GM23338 (cell line): ENCODE measurements at regions not wholly inside any gene's neighbourhood (a gene's known extent, or its start where the extent isn't known, plus 50 kb on each side); places are given as distances from the start of the nearest gene placed in this dataset.

Experiments
- ATAC-seq: fragments of 200-7000 bp; cut with Tn5 transposase; 3 replicates; pipeline ENCODE4 v1.9.1; 2020
- DNase-seq: peaks from one replicate; pipeline ENCODE4 v3.0.0-alpha.2; 2015; ENCODE audit warnings: low spot score
- H2AFZ ChIP-seq: fragments of 200-600 bp; sonication (generic); 2 replicates; pipeline ENCODE4 v1.8.0; 2016; ENCODE audit warnings: antibody characterized with exemption, mild to moderate bottlenecking, moderate library complexity
- H3F3A ChIP-seq: fragments of 200-600 bp; sonication (generic); replicated peaks from 2 replicates; pipeline ENCODE4 v1.8.0; 2017; ENCODE audit warnings: antibody characterized with exemption, mixed run types, low read depth
- H3K27ac ChIP-seq: fragments of 200-600 bp; sonication (generic); 2 replicates; pipeline ENCODE4 v1.6.1; 2016; ENCODE audit warnings: low read depth
- H3K27me3 ChIP-seq: fragments of 200-600 bp; sonication (generic); 2 replicates; pipeline ENCODE4 v1.8.0; 2016; ENCODE audit warnings: mild to moderate bottlenecking, mixed run types, moderate library complexity; ENCODE audit not compliant: insufficient read depth
- H3K36me3 ChIP-seq: fragments of 200-600 bp; sonication (generic); 2 replicates; pipeline ENCODE4 v1.8.0; 2016; ENCODE audit warnings: mild to moderate bottlenecking; ENCODE audit not compliant: insufficient read depth
- H3K4me1 ChIP-seq: fragments of 200-600 bp; sonication (generic); 2 replicates; pipeline ENCODE4 v1.8.0; 2016; ENCODE audit warnings: mild to moderate bottlenecking, moderate library complexity; ENCODE audit not compliant: insufficient read depth
- H3K4me2 ChIP-seq: fragments of 200-600 bp; sonication (generic); 2 replicates; pipeline ENCODE4 v1.7.1; 2017; ENCODE audit warnings: mixed run types
- H3K4me3 ChIP-seq: fragments of 200-600 bp; sonication (generic); 2 replicates; pipeline ENCODE4 v1.6.1; 2016; ENCODE audit warnings: mixed run types
- H3K79me2 ChIP-seq: fragments of 200-600 bp; sonication (generic); replicated peaks from 2 replicates; pipeline ENCODE4 v1.8.0; 2017; ENCODE audit warnings: mild to moderate bottlenecking; ENCODE audit not compliant: insufficient read depth
- H3K9me2 ChIP-seq: fragments of 200-600 bp; sonication (generic); 2 replicates; pipeline ENCODE4 v1.8.0; 2017; ENCODE audit not compliant: insufficient read depth
- H4K20me1 ChIP-seq: fragments of 200-600 bp; sonication (generic); replicated peaks from 2 replicates; pipeline ENCODE4 v1.8.0; 2017; ENCODE audit warnings: mild to moderate bottlenecking; ENCODE audit not compliant: insufficient read depth
- H3K27ac Mint-ChIP-seq: 2 replicates; pipeline ENCODE4 v1.8.0; 2020; ENCODE audit warnings: inconsistent platforms, mild to moderate bottlenecking, moderate library complexity, mixed read lengths
- H3K27me3 Mint-ChIP-seq: 3 replicates; pipeline ENCODE4 v1.8.0; 2022; ENCODE audit warnings: low read depth, mild to moderate bottlenecking, moderate library complexity, mixed read lengths, inconsistent platforms; ENCODE audit not compliant: insufficient read depth, poor library complexity
- H3K36me3 Mint-ChIP-seq: 3 replicates; pipeline ENCODE4 v1.8.0; 2021; ENCODE audit warnings: low read depth, mild to moderate bottlenecking, inconsistent platforms, moderate library complexity, mixed read lengths
- H3K4me1 Mint-ChIP-seq: 3 replicates; pipeline ENCODE4 v1.8.0; 2020; ENCODE audit warnings: mild to moderate bottlenecking, inconsistent platforms, mixed read lengths
- H3K4me3 Mint-ChIP-seq: 3 replicates; pipeline ENCODE4 v1.8.0; 2021; ENCODE audit warnings: moderate library complexity, mild to moderate bottlenecking, inconsistent platforms, mixed read lengths
- H3K9me3 Mint-ChIP-seq: 3 replicates; pipeline ENCODE4 v1.8.0; 2020; ENCODE audit warnings: moderate library complexity, mild to moderate bottlenecking, inconsistent platforms, mixed read lengths
- CTCF ChIP-seq, 2 experiments: fragments of 200-600 bp in 1 of 2; sonication (generic) in 1 of 2; conservative IDR thresholded peaks; 2 replicates each; pipeline versions ENCODE4 v1.5.1 to v1.6.1; 2016 to 2017; ENCODE audit warnings: antibody characterized with exemption in 2 of 2, low read depth in 2 of 2, mild to moderate bottlenecking in 2 of 2, moderate library complexity in 1 of 2
- ETS1 ChIP-seq: IDR thresholded peaks from 2 replicates; pipeline ENCODE4 v1.6.1; 2016; ENCODE audit warnings: antibody characterized with exemption
- EZH2 ChIP-seq: fragments of 200-600 bp; sonication (generic); IDR thresholded peaks from one replicate; pipeline ENCODE4 v1.8.0; 2017; ENCODE audit warnings: antibody characterized with exemption, mild to moderate bottlenecking, low read depth; ENCODE audit not compliant: unreplicated experiment
- EZH2phosphoT487 ChIP-seq: fragments of 200-600 bp; sonication (generic); IDR thresholded peaks from one replicate; pipeline ENCODE4 v1.8.1; 2018; ENCODE audit warnings: antibody characterized with exemption; ENCODE audit not compliant: unreplicated experiment
- JUNB ChIP-seq: IDR thresholded peaks from one replicate; pipeline ENCODE4 v1.6.1; 2016; ENCODE audit warnings: antibody characterized with exemption; ENCODE audit not compliant: unreplicated experiment
- NANOG ChIP-seq: IDR thresholded peaks from 2 replicates; pipeline ENCODE4 v1.6.1; 2016; ENCODE audit warnings: antibody characterized with exemption, borderline replicate concordance
- REST ChIP-seq: IDR thresholded peaks from one replicate; pipeline ENCODE4 v1.6.1; 2018; ENCODE audit warnings: antibody characterized with exemption; ENCODE audit not compliant: unreplicated experiment
- ZNF114 ChIP-seq: fragments of 250-450 bp; sonication (Bioruptor Pico); IDR thresholded peaks from 2 replicates; pipeline ENCODE4 v1.5.0; 2020; ENCODE audit warnings: mild to moderate bottlenecking, moderate library complexity
- ZNF331 ChIP-seq: fragments of 250-450 bp; sonication (Bioruptor Pico); IDR thresholded peaks from 2 replicates; pipeline ENCODE4 v1.5.0; 2020; ENCODE audit warnings: low read depth, mild to moderate bottlenecking, moderate library complexity
- ZNF462 ChIP-seq: fragments of 250-450 bp; sonication (Bioruptor Pico); IDR thresholded peaks from 2 replicates; pipeline ENCODE4 v1.5.0; 2020; ENCODE audit warnings: mild to moderate bottlenecking, moderate library complexity

- TF ChIP-seq ZNF462 (CRISPR knock-in tag) (no peak), ETS1 (no peak), JUNB (no peak), EZH2phosphoT487 (no peak), ZNF331 (no peak)
These were observed 219.6 kb upstream of the GPR26 start (continued) for GRCh38 chr10:123446449-123447156.

- TF ChIP-seq ZNF331: no peak
- TF ChIP-seq REST: no peak
- no peak for TF ChIP-seq ZNF114 (CRISPR knock-in tag)
- no peak for TF ChIP-seq NANOG
- no peak for TF ChIP-seq EZH2
- TF ChIP-seq JUNB: no peak
- no peak for TF ChIP-seq CTCF (conservative IDR thresholded peaks at IDR 0.05; ENCODE audit: low read depth in 2 of 2)
- DNase-seq (no peak), ATAC-seq (no peak)
- no peaks in the 10 kb centered on the region for H3K9me3 Mint-ChIP-seq
- no peaks in the 10 kb centered on the region for H3K4me1 Mint-ChIP-seq
- peaks cover 6% of the 10 kb centered on the region for H3K27me3 Mint-ChIP-seq
- H2AFZ ChIP-seq: no peak overlapping the region
- no peak overlapping the region for H3K27ac Mint-ChIP-seq
- no peaks in the 10 kb centered on the region for H3K9me2 ChIP-seq
- H4K20me1 ChIP-seq: no peaks in the 10 kb centered on the region
- no peak overlapping the region for H3K4me2 ChIP-seq
- H3K4me3 ChIP-seq: no peak overlapping the region
- no peaks in the 10 kb centered on the region for H3K36me3 ChIP-seq
- no peak overlapping the region for H3K27ac ChIP-seq
- peaks cover 3% of the 10 kb centered on the region; the same call in 1 of the 2 replicates for H3K4me1 ChIP-seq
- H3K79me2 ChIP-seq: no peaks in the 10 kb centered on the region
- no peak overlapping the region for H3K4me3 Mint-ChIP-seq
- H3K36me3 Mint-ChIP-seq: no peaks in the 10 kb centered on the region
- H3K27me3 ChIP-seq: no peaks in the 10 kb centered on the region
- no peaks in the 10 kb centered on the region for H3F3A ChIP-seq
These were observed 216.8 kb upstream of the GPR26 start for GRCh38 chr10:123449234-123449962.
